ENCODE measurements at regions not wholly inside any gene's neighbourhood (a gene's known extent, or its start where the extent isn't known, plus 50 kb on each side); places are given as distances from the start of the nearest gene placed in this dataset.

- intact Hi-C loops (cut with micrococcal nuclease), result no loop called here
- H3K36me3 Mint-ChIP-seq, result no peaks in the 10 kb centered on the region
- H3K4me1 Mint-ChIP-seq, result no peaks in the 10 kb centered on the region
- H3K36me3 ChIP-seq (ENCODE audit: insufficient read depth, low read length), result no peaks in the 10 kb centered on the region
- ChIA-PET POLR2A (ENCODE audit: partially characterized antibody) (no interaction called here), CTCF (ENCODE audit: partially characterized antibody) (no interaction called here)
- H3K9me3 Mint-ChIP-seq, result peaks cover 0 to 4% (median 0%) of the 10 kb centered on the region in 8 donors
- DNase-seq, result no peak
- no peak overlapping the region for H3K4me3 Mint-ChIP-seq
- H3K27me3 Mint-ChIP-seq, result peaks cover 3 to 8% of the 10 kb centered on the region in 2 donors
- no peak overlapping the region for H3K27ac ChIP-seq (ENCODE audit: low read depth, low read length)
- H3K27ac Mint-ChIP-seq, result no peak overlapping the region
- no peak overlapping the region for H3K4me3 ChIP-seq (ENCODE audit: low read length in 2 of 2)
- H3K4me1 ChIP-seq (ENCODE audit: insufficient read depth, low read length), result no peaks in the 10 kb centered on the region
- H3K9me3 ChIP-seq (ENCODE audit: control insufficient read depth in 1 of 2, low read length in 2 of 2), result no peaks in the 10 kb centered on the region
- H3K27me3 ChIP-seq (ENCODE audit: insufficient read depth, low read length), result no peaks in the 10 kb centered on the region
Measured at GRCh38 chr12:69019082-69019481, 86.1 kb upstream of the CPM start.

GRCh38 chr12:69019910-69020309, 86.9 kb upstream of the CPM start:
- H3K4me1 Mint-ChIP-seq, result no peaks in the 10 kb centered on the region
- H3K9me3 ChIP-seq (ENCODE audit: control insufficient read depth in 1 of 2, low read length in 2 of 2), result no peaks in the 10 kb centered on the region
- no peak overlapping the region for H3K27ac ChIP-seq (ENCODE audit: low read depth, low read length)
- H3K4me3 ChIP-seq (ENCODE audit: low read length in 2 of 2), result no peak overlapping the region
- H3K27ac Mint-ChIP-seq, result no peak overlapping the region
- H3K27me3 ChIP-seq (ENCODE audit: insufficient read depth, low read length), result no peaks in the 10 kb centered on the region
- no peaks in the 10 kb centered on the region for H3K36me3 ChIP-seq (ENCODE audit: insufficient read depth, low read length)
- ChIA-PET POLR2A (ENCODE audit: partially characterized antibody) (no interaction called here), CTCF (ENCODE audit: partially characterized antibody) (no interaction called here)
- no peaks in the 10 kb centered on the region for H3K36me3 Mint-ChIP-seq
- H3K4me3 Mint-ChIP-seq, result no peak overlapping the region
- H3K9me3 Mint-ChIP-seq, result peaks cover 0 to 4% (median 0%) of the 10 kb centered on the region in 8 donors
- H3K4me1 ChIP-seq (ENCODE audit: insufficient read depth, low read length), result no peaks in the 10 kb centered on the region
- H3K27me3 Mint-ChIP-seq, result peaks cover 3 to 8% of the 10 kb centered on the region in 2 donors
- no peak for DNase-seq
- intact Hi-C loops (cut with micrococcal nuclease), result no loop called here

GRCh38 chr12:69022674-69023073, 89.7 kb upstream of the CPM start:
- DNase-seq, result no peak
- H3K4me1 Mint-ChIP-seq, result no peaks in the 10 kb centered on the region
- H3K9me3 ChIP-seq (ENCODE audit: control insufficient read depth in 1 of 2, low read length in 2 of 2), result no peaks in the 10 kb centered on the region
- H3K27me3 Mint-ChIP-seq, result peaks cover 6 to 7% of the 10 kb centered on the region in 2 donors
- ChIA-PET CTCF (ENCODE audit: partially characterized antibody) (no interaction called here), POLR2A (ENCODE audit: partially characterized antibody) (no interaction called here)
- no peak overlapping the region for H3K4me3 Mint-ChIP-seq
- H3K36me3 ChIP-seq (ENCODE audit: insufficient read depth, low read length), result no peaks in the 10 kb centered on the region
- no peak overlapping the region for H3K27ac Mint-ChIP-seq
- H3K27me3 ChIP-seq (ENCODE audit: insufficient read depth, low read length), result no peaks in the 10 kb centered on the region
- intact Hi-C loops (cut with micrococcal nuclease), result no loop called here
- H3K27ac ChIP-seq (ENCODE audit: low read depth, low read length), result no peak overlapping the region
- peaks cover 0 to 4% (median 0%) of the 10 kb centered on the region in 8 donors for H3K9me3 Mint-ChIP-seq
- H3K4me1 ChIP-seq (ENCODE audit: insufficient read depth, low read length), result no peaks in the 10 kb centered on the region
- no peaks in the 10 kb centered on the region for H3K36me3 Mint-ChIP-seq
- no peak overlapping the region for H3K4me3 ChIP-seq (ENCODE audit: low read length in 2 of 2)

GRCh38 chr12:69023840-69024239, 90.9 kb upstream of the CPM start:
- Mint-ChIP-seq H3K27ac (no peak overlapping the region), H3K36me3 (no peaks in the 10 kb centered on the region), H3K4me1 (no peaks in the 10 kb centered on the region), H3K9me3 (peaks cover 0 to 4% (median 0%) of the 10 kb centered on the region in 8 donors), H3K27me3 (peaks cover 7 to 8% of the 10 kb centered on the region in 2 donors), H3K4me3 (no peak overlapping the region)
- Histone ChIP-seq H3K36me3 (ENCODE audit: insufficient read depth, low read length) (no peaks in the 10 kb centered on the region), H3K4me3 (ENCODE audit: low read length in 2 of 2) (no peak overlapping the region), H3K9me3 (ENCODE audit: control insufficient read depth in 1 of 2, low read length in 2 of 2) (no peaks in the 10 kb centered on the region), H3K27ac (ENCODE audit: low read depth, low read length) (no peak overlapping the region), H3K27me3 (ENCODE audit: insufficient read depth, low read length) (no peaks in the 10 kb centered on the region), H3K4me1 (ENCODE audit: insufficient read depth, low read length) (no peaks in the 10 kb centered on the region)
- intact Hi-C loops (cut with micrococcal nuclease), result no loop called here
- DNase-seq, result no peak
- CTCF ChIA-PET (ENCODE audit: partially characterized antibody), result no interaction called here
- POLR2A ChIA-PET (ENCODE audit: partially characterized antibody), result no interaction called here

- Histone ChIP-seq H3K27ac (ENCODE audit: low read depth, low read length) (no peak overlapping the region), H3K36me3 (ENCODE audit: insufficient read depth, low read length) (no peaks in the 10 kb centered on the region), H3K9me3 (ENCODE audit: control insufficient read depth in 1 of 2, low read length in 2 of 2) (no peaks in the 10 kb centered on the region), H3K27me3 (ENCODE audit: insufficient read depth, low read length) (no peaks in the 10 kb centered on the region), H3K4me3 (ENCODE audit: low read length in 2 of 2) (no peak overlapping the region), H3K4me1 (ENCODE audit: insufficient read depth, low read length) (no peaks in the 10 kb centered on the region)
- CTCF ChIA-PET (ENCODE audit: partially characterized antibody), result no interaction called here
- POLR2A ChIA-PET (ENCODE audit: partially characterized antibody), result no interaction called here
- DNase-seq, result no peak
- Mint-ChIP-seq H3K36me3 (no peaks in the 10 kb centered on the region), H3K27me3 (peaks cover 8% of the 10 kb centered on the region in 2 donors), H3K4me1 (no peaks in the 10 kb centered on the region), H3K27ac (no peak overlapping the region), H3K4me3 (no peak overlapping the region), H3K9me3 (peaks cover 0 to 4% (median 0%) of the 10 kb centered on the region in 8 donors)
- intact Hi-C loops (cut with micrococcal nuclease), result no loop called here
Measured at GRCh38 chr12:69024413-69024812, 91.4 kb upstream of the CPM start.

GRCh38 chr12:69024907-69025306, 91.9 kb upstream of the CPM start:
- Mint-ChIP-seq H3K4me1 (no peaks in the 10 kb centered on the region), H3K27ac (no peak overlapping the region), H3K27me3 (peaks cover 8% of the 10 kb centered on the region in 2 donors), H3K4me3 (no peak overlapping the region), H3K9me3 (peaks cover 0 to 4% (median 0%) of the 10 kb centered on the region in 8 donors), H3K36me3 (no peaks in the 10 kb centered on the region)
- H3K9me3 ChIP-seq (ENCODE audit: control insufficient read depth in 1 of 2, low read length in 2 of 2), result no peaks in the 10 kb centered on the region
- ChIA-PET POLR2A (ENCODE audit: partially characterized antibody) (no interaction called here), CTCF (ENCODE audit: partially characterized antibody) (no interaction called here)
- no peaks in the 10 kb centered on the region for H3K4me1 ChIP-seq (ENCODE audit: insufficient read depth, low read length)
- intact Hi-C loops (cut with micrococcal nuclease), result no loop called here
- no peak overlapping the region for H3K27ac ChIP-seq (ENCODE audit: low read depth, low read length)
- no peak overlapping the region for H3K4me3 ChIP-seq (ENCODE audit: low read length in 2 of 2)
- H3K36me3 ChIP-seq (ENCODE audit: insufficient read depth, low read length), result no peaks in the 10 kb centered on the region
- no peak for DNase-seq
- H3K27me3 ChIP-seq (ENCODE audit: insufficient read depth, low read length), result no peaks in the 10 kb centered on the region

GRCh38 chr12:69026336-69026735, 93.4 kb upstream of the CPM start:
- CTCF ChIA-PET (ENCODE audit: partially characterized antibody), result no interaction called here
- POLR2A ChIA-PET (ENCODE audit: partially characterized antibody), result no interaction called here
- no peaks in the 10 kb centered on the region for H3K27me3 ChIP-seq (ENCODE audit: insufficient read depth, low read length)
- no peak overlapping the region for H3K4me3 ChIP-seq (ENCODE audit: low read length in 2 of 2)
- H3K27ac Mint-ChIP-seq, result no peak overlapping the region
- H3K9me3 ChIP-seq (ENCODE audit: control insufficient read depth in 1 of 2, low read length in 2 of 2), result no peaks in the 10 kb centered on the region
- DNase-seq, result no peak
- H3K27ac ChIP-seq (ENCODE audit: low read depth, low read length), result no peak overlapping the region
- H3K36me3 Mint-ChIP-seq, result no peaks in the 10 kb centered on the region
- H3K9me3 Mint-ChIP-seq, result no peaks in the 10 kb centered on the region
- H3K27me3 Mint-ChIP-seq, result peaks cover 5 to 7% of the 10 kb centered on the region in 2 donors
- H3K36me3 ChIP-seq (ENCODE audit: insufficient read depth, low read length), result no peaks in the 10 kb centered on the region
- no peaks in the 10 kb centered on the region for H3K4me1 ChIP-seq (ENCODE audit: insufficient read depth, low read length)
- no peak overlapping the region for H3K4me3 Mint-ChIP-seq
- intact Hi-C loops (cut with micrococcal nuclease), result no loop called here
- no peaks in the 10 kb centered on the region for H3K4me1 Mint-ChIP-seq

- POLR2A ChIA-PET (ENCODE audit: partially characterized antibody), result no interaction called here
- Mint-ChIP-seq H3K36me3 (no peaks in the 10 kb centered on the region), H3K4me1 (no peaks in the 10 kb centered on the region), H3K9me3 (no peaks in the 10 kb centered on the region), H3K27ac (no peak overlapping the region), H3K4me3 (no peak overlapping the region), H3K27me3 (peaks cover 5 to 8% of the 10 kb centered on the region in 2 donors)
- H3K27ac ChIP-seq (ENCODE audit: low read depth, low read length), result no peak overlapping the region
- no peaks in the 10 kb centered on the region for H3K4me1 ChIP-seq (ENCODE audit: insufficient read depth, low read length)
- H3K27me3 ChIP-seq (ENCODE audit: insufficient read depth, low read length), result no peaks in the 10 kb centered on the region
- H3K9me3 ChIP-seq (ENCODE audit: control insufficient read depth in 1 of 2, low read length in 2 of 2), result no peaks in the 10 kb centered on the region
- no peak overlapping the region for H3K4me3 ChIP-seq (ENCODE audit: low read length in 2 of 2)
- intact Hi-C loops (cut with micrococcal nuclease), result no loop called here
- CTCF ChIA-PET (ENCODE audit: partially characterized antibody), result no interaction called here
- no peak for DNase-seq
- no peaks in the 10 kb centered on the region for H3K36me3 ChIP-seq (ENCODE audit: insufficient read depth, low read length)
Measured at GRCh38 chr12:69027411-69027881, 94.5 kb upstream of the CPM start.

Measured in CD4-positive, alpha-beta memory T cell (primary cell).